H1 (cell line): ENCODE measurements at regions not wholly inside any gene's neighbourhood (a gene's known extent, or its start where the extent isn't known, plus 50 kb on each side); places are given as distances from the start of the nearest gene placed in this dataset.
A peak's percentile ranks its signal among the peaks of the same experiment; 100 is the strongest.

ENCODE experiments used
- CTCF ChIA-PET: fragments of 300-600 bp; sonication (Branson Sonifier 250); formaldehyde crosslinking; loops from one replicate; lab custom pipeline; 2021; ENCODE audit not compliant: partially characterized antibody; lab: Charles Lee
- POLR2A ChIA-PET: fragments of 300-600 bp; sonication (Branson Sonifier 250); formaldehyde crosslinking; loops from one replicate; lab custom pipeline; 2021; ENCODE audit warnings: inconsistent platforms; ENCODE audit not compliant: partially characterized antibody; lab: Charles Lee
- DNase-seq, 2 experiments: peaks; one replicate each; pipeline versions ENCODE4 v3.0.0 to v3.0.0-alpha.2; 2010 to 2022; ENCODE audit warnings: low spot score in 2 of 2, low read depth in 1 of 2, mixed read lengths in 1 of 2
- FAIRE-seq: peaks from 2 replicates; lab custom pipeline; 2011; peaks lifted over from hg19 to GRCh38; lab: Jason Lieb, UNC
- H2AFZ ChIP-seq: 2 replicates; pipeline ENCODE4 v1.8.1; 2012; ENCODE audit warnings: low read length, inconsistent platforms
- H2AK5ac ChIP-seq: 2 replicates; pipeline ENCODE4 v1.6.1; 2013; ENCODE audit warnings: low read depth, low read length
- H2BK120ac ChIP-seq: replicated peaks from 2 replicates; pipeline ENCODE3; 2013; ENCODE audit warnings: low read depth, low read length, inconsistent platforms
- H2BK12ac ChIP-seq: 2 replicates; pipeline ENCODE4 v1.6.1; 2013; ENCODE audit warnings: low read depth, low read length
- H2BK15ac ChIP-seq: 2 replicates; pipeline ENCODE4 v1.6.1; 2013; ENCODE audit warnings: low read length
- H2BK20ac ChIP-seq: 2 replicates; pipeline ENCODE4 v1.6.1; 2013; ENCODE audit warnings: low read length
- H2BK5ac ChIP-seq: 2 replicates; pipeline ENCODE4 v1.6.1; 2013; ENCODE audit warnings: low read depth, low read length
- H3K14ac ChIP-seq: 2 replicates; pipeline ENCODE4 v1.6.1; 2013; ENCODE audit warnings: inconsistent platforms; ENCODE audit not compliant: insufficient read length
- H3K18ac ChIP-seq: 2 replicates; pipeline ENCODE4 v1.6.1; 2013; ENCODE audit warnings: low read length; ENCODE audit errors: extremely low read depth
- H3K23ac ChIP-seq: 2 replicates; pipeline ENCODE4 v1.6.1; 2013; ENCODE audit warnings: inconsistent platforms; ENCODE audit not compliant: insufficient read length
- H3K23me2 ChIP-seq: 2 replicates; pipeline ENCODE4 v1.6.1; 2013; ENCODE audit warnings: low read depth, low read length
- H3K27ac ChIP-seq: 2 replicates; pipeline ENCODE4 v1.6.1; 2011; ENCODE audit warnings: low read depth, low read length, inconsistent platforms
- H3K27me3 ChIP-seq, 4 experiments: replicated peaks in 1 of 4; 1 replicate in 1 of 4; 2 replicates in 3 of 4; pipeline versions ENCODE4 v1.6.1 to v1.8.1; 2011 to 2013; ENCODE audit warnings: low read length in 3 of 4, mild to moderate bottlenecking in 3 of 4, inconsistent platforms in 2 of 4, mixed read lengths in 2 of 4, moderate library complexity in 1 of 4; ENCODE audit not compliant: control insufficient read depth in 3 of 4, insufficient read depth in 3 of 4; ENCODE audit errors: extremely low read depth in 1 of 4
- H3K36me3 ChIP-seq, 4 experiments: 2 replicates each; pipeline versions ENCODE4 v1.6.1 to v1.8.1; 2011 to 2013; ENCODE audit warnings: mild to moderate bottlenecking in 4 of 4, low read length in 3 of 4, moderate library complexity in 2 of 4, control low read depth in 1 of 4, inconsistent platforms in 1 of 4; ENCODE audit not compliant: insufficient read depth in 4 of 4, control insufficient read depth in 2 of 4
- H3K4ac ChIP-seq: replicated peaks from 2 replicates; pipeline ENCODE3; 2013; ENCODE audit warnings: low read length, low read depth, mixed read lengths, inconsistent platforms; ENCODE audit not compliant: insufficient read length
- H3K4me1 ChIP-seq, 4 experiments: replicated peaks in 1 of 4; 1 replicate in 1 of 4; 2 replicates in 3 of 4; pipeline versions ENCODE4 v1.6.1 to v1.8.1; 2011 to 2013; ENCODE audit warnings: low read length in 3 of 4, inconsistent platforms in 2 of 4, mixed read lengths in 1 of 4; ENCODE audit not compliant: insufficient read depth in 4 of 4, control insufficient read depth in 3 of 4
- H3K4me2 ChIP-seq, 2 experiments: 2 replicates each; pipeline versions ENCODE4 v1.6.1 to v1.8.1; 2011 to 2013; ENCODE audit warnings: low read depth in 2 of 2, low read length in 2 of 2, control low read depth in 1 of 2, inconsistent platforms in 1 of 2, mild to moderate bottlenecking in 1 of 2; ENCODE audit not compliant: insufficient read depth in 1 of 2
- H3K4me3 ChIP-seq, 4 experiments: fragments of 200-600, 300-600 bp in 1 of 4; sonication (generic), shearing (Covaris generic), sonication (Bioruptor Twin) in 1 of 4; 2 replicates each; pipeline versions ENCODE4 v1.5.1 to v1.8.1; 2011 to 2016; ENCODE audit warnings: low read length in 4 of 4, low read depth in 3 of 4, control low read depth in 2 of 4, inconsistent platforms in 2 of 4, mild to moderate bottlenecking in 2 of 4, mixed read lengths in 1 of 4, moderate library complexity in 1 of 4; ENCODE audit not compliant: insufficient read depth in 2 of 4; ENCODE audit errors: extremely low read depth in 1 of 4
- H3K56ac ChIP-seq: replicated peaks from 2 replicates; pipeline ENCODE3; 2013; ENCODE audit warnings: low read depth, mild to moderate bottlenecking, mixed read lengths, low read length, inconsistent platforms; ENCODE audit not compliant: insufficient read length
- H3K79me1 ChIP-seq: 2 replicates; pipeline ENCODE4 v1.6.1; 2013; ENCODE audit warnings: low read depth, low read length, control low read depth
- H3K79me2 ChIP-seq, 2 experiments: 2 replicates each; pipeline versions ENCODE4 v1.6.1 to v1.8.1; 2012 to 2013; ENCODE audit warnings: low read length in 2 of 2, mild to moderate bottlenecking in 2 of 2, inconsistent platforms in 1 of 2; ENCODE audit not compliant: insufficient read depth in 2 of 2, control insufficient read depth in 1 of 2
- H3K9ac ChIP-seq, 4 experiments: replicated peaks in 1 of 4; 1 replicate in 1 of 4; 2 replicates in 3 of 4; pipeline versions ENCODE4 v1.6.1 to v1.8.1; 2011 to 2013; ENCODE audit warnings: low read depth in 3 of 4, low read length in 3 of 4, control low read depth in 2 of 4, mild to moderate bottlenecking in 2 of 4, moderate library complexity in 2 of 4, inconsistent platforms in 1 of 4; ENCODE audit errors: extremely low read depth in 1 of 4
- H3K9me3 ChIP-seq, 2 experiments: 2 replicates each; pipeline versions ENCODE4 v1.6.1 to v1.8.1; 2012 to 2013; ENCODE audit warnings: mild to moderate bottlenecking in 2 of 2, moderate library complexity in 2 of 2, control low read depth in 1 of 2, inconsistent platforms in 1 of 2, low read depth in 1 of 2, low read length in 1 of 2, mixed read lengths in 1 of 2; ENCODE audit not compliant: insufficient read depth in 2 of 2
- H4K20me1 ChIP-seq, 2 experiments: replicated peaks in 1 of 2; 2 replicates each; pipeline versions ENCODE3 to v1.8.1; 2011 to 2013; ENCODE audit warnings: inconsistent platforms in 2 of 2, low read length in 2 of 2, mild to moderate bottlenecking in 1 of 2; ENCODE audit not compliant: insufficient read depth in 2 of 2, control insufficient read depth in 1 of 2
- H4K5ac ChIP-seq: 2 replicates; pipeline ENCODE4 v1.6.1; 2013; ENCODE audit warnings: low read length, low read depth, mixed read lengths, inconsistent platforms; ENCODE audit not compliant: insufficient read length
- H4K8ac ChIP-seq: 2 replicates; pipeline ENCODE4 v1.8.0; 2013; ENCODE audit warnings: mild to moderate bottlenecking, moderate library complexity, low read length, inconsistent platforms; ENCODE audit not compliant: insufficient read depth; ENCODE audit errors: extremely low read depth
- H4K91ac ChIP-seq: replicated peaks from 2 replicates; pipeline ENCODE3; 2013; ENCODE audit warnings: low read length, mixed read lengths, inconsistent platforms; ENCODE audit not compliant: insufficient read length
- SIRT6 ChIP-seq: IDR thresholded peaks from one replicate; pipeline ENCODE4 v1.7.1; 2012; ENCODE audit warnings: low read length, inconsistent platforms
- USF2 ChIP-seq: IDR thresholded peaks from 2 replicates; pipeline ENCODE4 v1.6.1; 2011; ENCODE audit warnings: low read length, improper control_type of control experiment
- WGBS, 2 experiments: shearing (Covaris generic) in 1 of 2; methylation state at CpG; one replicate each; pipeline versions ENCODE4 v1.1.6 to v1.1.7; 2013 to 2015; ENCODE audit warnings: low lambda C conversion rate in 2 of 2, mixed read lengths in 2 of 2, inconsistent platforms in 1 of 2, low coverage in 1 of 2, missing lambda C conversion rate in 1 of 2; ENCODE audit not compliant: insufficient replicate concordance in 2 of 2, insufficient coverage in 1 of 2, insufficient read length in 1 of 2; ENCODE audit errors: extremely low coverage in 1 of 2, missing lambda C conversion rate in 1 of 2; 5-methylcytosine and 5-hydroxymethylcytosine counted together

GRCh38 chr3:187849016-187849654, 103.9 kb upstream of the BCL6 start:
- H3K4me1 ChIP-seq, result no peaks in the 10 kb centered on the region
- H2AFZ ChIP-seq, result no peak overlapping the region
- H3K79me1 ChIP-seq, result no peaks in the 10 kb centered on the region
- no peak overlapping the region for H3K4me2 ChIP-seq
- no peak overlapping the region for H2BK5ac ChIP-seq
- H2BK12ac ChIP-seq, result no peak overlapping the region
- no peaks in the 10 kb centered on the region for H3K36me3 ChIP-seq
- no peak overlapping the region for H3K56ac ChIP-seq
- H3K9me3 ChIP-seq, result peaks cover 5 to 10% of the 10 kb centered on the region in 2 experiments; a peak in 3 of 4 replicates
- H4K8ac ChIP-seq, result no peak overlapping the region
- no peak overlapping the region for H4K91ac ChIP-seq
- H3K4me3 ChIP-seq, result no peak overlapping the region
- no peak overlapping the region for H2AK5ac ChIP-seq
- H3K18ac ChIP-seq, result no peak overlapping the region
- peak in 1 of 2 experiments; percentile 19 for DNase-seq
- POLR2A ChIA-PET, result interaction anchor here (1.0 to 1.2 kb wide), 2 partner anchors 9 to 13 kb away, joined by 3 read pairs; no protein-coding TSS in a partner anchor
- H3K14ac ChIP-seq, result no peak overlapping the region
- H4K5ac ChIP-seq, result no peak overlapping the region
- no peak overlapping the region for H3K23ac ChIP-seq
- TF ChIP-seq USF2 (no peak), SIRT6 (no peak)
- WGBS, 2 experiments, result 89% methylated on average over 6 of the region's 6 CpGs; no CpG with 5 or more reads in 1 of the 2 experiments
- H3K27me3 ChIP-seq, result no peaks in the 10 kb centered on the region
- no peaks in the 10 kb centered on the region; the same call in 1 of the 2 replicates for H3K23me2 ChIP-seq
- FAIRE-seq, result no peak
- H2BK15ac ChIP-seq, result no peak overlapping the region
- H2BK120ac ChIP-seq, result no peak overlapping the region
- CTCF ChIA-PET, result interaction anchor here (0.7 kb wide), 1 partner anchor 278 kb away, joined by 4 read pairs; no protein-coding TSS in a partner anchor
- no peaks in the 10 kb centered on the region for H4K20me1 ChIP-seq
- H3K4ac ChIP-seq, result no peak overlapping the region
- no peak overlapping the region for H3K27ac ChIP-seq
- H3K79me2 ChIP-seq, result no peaks in the 10 kb centered on the region
- no peak overlapping the region for H3K9ac ChIP-seq
- no peak overlapping the region for H2BK20ac ChIP-seq
